ENCODE measurements at regions not wholly inside any gene's neighbourhood (a gene's known extent, or its start where the extent isn't known, plus 50 kb on each side); places are given as distances from the start of the nearest gene placed in this dataset.

DNA sequence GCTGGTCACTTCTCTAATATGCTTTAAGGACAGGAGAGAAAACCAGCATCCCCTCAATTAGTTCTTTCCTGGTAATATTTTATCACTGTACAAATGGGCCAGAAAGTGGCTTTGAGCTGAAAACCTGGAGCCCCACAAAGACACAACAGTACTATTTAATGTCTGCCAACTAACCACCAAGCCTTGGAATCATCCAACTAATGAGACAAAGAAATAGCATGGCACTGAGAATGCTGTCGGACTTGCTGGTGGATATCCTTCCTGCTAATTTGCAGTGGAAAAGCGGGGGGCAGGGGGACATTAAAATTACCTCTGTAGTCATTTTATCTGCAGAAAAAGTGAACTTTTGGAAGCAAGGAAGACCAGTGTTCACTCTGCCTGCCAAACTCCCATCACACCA is 288.5 kb downstream of the KBTBD8 start:
- TF ChIP-seq CTCF (IDR thresholded peaks at IDR 0.05; ENCODE audit: unreplicated experiment), result no peak
- no TSS peak for BruUV-seq (replicated peaks)
- POLR2A ChIA-PET, result no interaction called here
- Mint-ChIP-seq H3K4me1 (ENCODE audit: insufficient read depth, unreplicated experiment) (no peaks in the 10 kb centered on the region), H3K4me3 (ENCODE audit: unreplicated experiment) (no peak overlapping the region), H3K9me3 (ENCODE audit: unreplicated experiment) (peaks cover 8% of the 10 kb centered on the region), H3K27ac (ENCODE audit: low read depth, unreplicated experiment) (no peak overlapping the region), H3K27me3 (ENCODE audit: insufficient read depth, unreplicated experiment) (no peaks in the 10 kb centered on the region), H3K36me3 (ENCODE audit: insufficient read depth, unreplicated experiment) (no peaks in the 10 kb centered on the region)
- intact Hi-C loops (cut with micrococcal nuclease), result no loop called here
- CTCF ChIA-PET, result no interaction called here
- no peak for DNase-seq (ENCODE audit: unreplicated experiment)

- Mint-ChIP-seq H3K4me3 (ENCODE audit: unreplicated experiment) (no peak overlapping the region), H3K9me3 (ENCODE audit: unreplicated experiment) (peaks cover 8% of the 10 kb centered on the region), H3K36me3 (ENCODE audit: insufficient read depth, unreplicated experiment) (no peaks in the 10 kb centered on the region), H3K27ac (ENCODE audit: low read depth, unreplicated experiment) (no peak overlapping the region), H3K27me3 (ENCODE audit: insufficient read depth, unreplicated experiment) (no peaks in the 10 kb centered on the region), H3K4me1 (ENCODE audit: insufficient read depth, unreplicated experiment) (no peaks in the 10 kb centered on the region)
- ChIA-PET CTCF (interaction anchor here (0.5 to 0.6 kb wide), 2 partner anchors 10 to 52 kb away, joined by 3 to 6 read pairs; no protein-coding TSS in a partner anchor), POLR2A (no interaction called here)
- TF ChIP-seq CTCF (IDR thresholded peaks at IDR 0.05; ENCODE audit: unreplicated experiment), result no peak
- DNase-seq (ENCODE audit: unreplicated experiment), result no peak
- intact Hi-C loops (cut with micrococcal nuclease), result no loop called here
- BruUV-seq (replicated peaks), result no TSS peak
Measured at GRCh38 chr3:67288466-67289106, 290.5 kb downstream of the KBTBD8 start.

- Mint-ChIP-seq H3K27ac (ENCODE audit: low read depth, unreplicated experiment) (no peak overlapping the region), H3K4me1 (ENCODE audit: insufficient read depth, unreplicated experiment) (no peaks in the 10 kb centered on the region), H3K36me3 (ENCODE audit: insufficient read depth, unreplicated experiment) (no peaks in the 10 kb centered on the region), H3K27me3 (ENCODE audit: insufficient read depth, unreplicated experiment) (no peaks in the 10 kb centered on the region), H3K4me3 (ENCODE audit: unreplicated experiment) (no peak overlapping the region), H3K9me3 (ENCODE audit: unreplicated experiment) (peaks cover 8% of the 10 kb centered on the region)
- TF ChIP-seq CTCF (IDR thresholded peaks at IDR 0.05; ENCODE audit: unreplicated experiment), result no peak
- ChIA-PET POLR2A (no interaction called here), CTCF (no interaction called here)
- DNase-seq (ENCODE audit: unreplicated experiment), result no peak
- intact Hi-C loops (cut with micrococcal nuclease), result no loop called here
- BruUV-seq (replicated peaks), result no TSS peak
Measured at GRCh38 chr3:67289626-67290025, 291.5 kb downstream of the KBTBD8 start.

GRCh38 chr3:67290438-67290837 is 292.3 kb downstream of the KBTBD8 start:
- Mint-ChIP-seq H3K9me3 (ENCODE audit: unreplicated experiment) (peaks cover 8% of the 10 kb centered on the region), H3K27me3 (ENCODE audit: insufficient read depth, unreplicated experiment) (no peaks in the 10 kb centered on the region)
- TF ChIP-seq CTCF (IDR thresholded peaks at IDR 0.05; ENCODE audit: unreplicated experiment), result no peak

More at GRCh38 chr3:67290438-67290837, 292.3 kb downstream of the KBTBD8 start:
- H3K4me1 Mint-ChIP-seq (ENCODE audit: insufficient read depth, unreplicated experiment), result no peaks in the 10 kb centered on the region
- POLR2A ChIA-PET, result no interaction called here
- no peak overlapping the region for H3K4me3 Mint-ChIP-seq (ENCODE audit: unreplicated experiment)
- no peaks in the 10 kb centered on the region for H3K36me3 Mint-ChIP-seq (ENCODE audit: insufficient read depth, unreplicated experiment)
- DNase-seq (ENCODE audit: unreplicated experiment), result no peak
- CTCF ChIA-PET, result no interaction called here
- no peak overlapping the region for H3K27ac Mint-ChIP-seq (ENCODE audit: low read depth, unreplicated experiment)
- intact Hi-C loops (cut with micrococcal nuclease), result no loop called here
- no TSS peak for BruUV-seq (replicated peaks)
